Stimulated activated CD8-positive, alpha-beta memory T cell treated with anti-CD3 and anti-CD28 coated beads, Interleukin-4, amount 100 ng/mL, for 1 hour (primary cell): ENCODE measurements at regions not wholly inside any gene's neighbourhood (a gene's known extent, or its start where the extent isn't known, plus 50 kb on each side); places are given as distances from the start of the nearest gene placed in this dataset.

Source experiments
- DNase-seq, 2 donors: peaks; one replicate each; pipeline ENCODE4 v3.0.0-alpha.2; 2020; ENCODE audit warnings: low read depth in 2 of 2, low spot score in 1 of 2

DNA sequence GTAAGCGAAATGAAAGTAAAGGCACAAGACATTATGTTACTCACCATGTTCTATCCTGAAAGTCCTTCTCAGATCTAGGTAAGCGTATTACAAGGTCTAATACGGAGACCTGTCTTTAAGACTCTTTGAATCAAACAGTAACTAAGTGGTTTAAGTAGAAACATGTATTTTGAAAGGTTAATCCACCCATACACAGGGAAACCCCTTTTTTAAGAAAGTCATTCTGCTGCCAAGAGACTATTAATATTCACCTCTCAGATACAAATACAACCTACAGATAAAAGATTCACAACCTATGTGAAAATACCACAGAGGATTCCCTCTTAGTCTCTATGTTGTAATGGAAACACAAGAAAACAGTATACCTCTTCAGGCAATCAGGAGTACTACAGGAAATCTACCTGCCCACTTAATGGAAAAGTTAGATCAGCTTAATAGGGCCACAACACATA is 63.2 kb upstream of the TNIP3 start:
- no peak for DNase-seq

- no peak for DNase-seq
Measured at GRCh38 chr4:121226362-121226761, 62.2 kb upstream of the TNIP3 start.

GRCh38 chr4:121221608-121222007 is 57.5 kb upstream of the TNIP3 start:
- no peak for DNase-seq

GRCh38 chr4:121221201-121221600 is 57.1 kb upstream of the TNIP3 start:
- no peak for DNase-seq

- DNase-seq: no peak
Measured at GRCh38 chr4:121220698-121221097, 56.6 kb upstream of the TNIP3 start.

DNA sequence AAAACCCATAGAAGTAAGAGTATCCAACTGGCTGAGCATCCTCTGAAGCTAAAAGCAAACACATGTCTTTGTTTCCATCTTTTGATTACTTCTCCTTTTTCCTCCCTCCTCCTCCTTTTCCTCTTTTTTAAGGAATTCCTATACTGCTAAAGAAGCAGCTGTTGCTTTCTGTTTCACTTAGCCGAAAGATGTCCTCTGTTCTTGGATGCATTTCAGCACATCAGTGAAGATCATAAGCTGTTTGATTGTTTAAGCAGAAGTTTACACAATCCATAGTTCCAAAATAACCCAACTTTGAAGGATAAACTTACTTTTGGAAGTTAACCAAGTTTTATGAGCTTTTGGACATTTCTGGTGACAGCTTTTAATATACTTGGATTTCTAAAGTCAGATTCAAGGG is 55.1 kb upstream of the TNIP3 start:
- no peak for DNase-seq

GRCh38 chr4:121217351-121217750 is 53.2 kb upstream of the TNIP3 start:
- no peak for DNase-seq

GRCh38 chr4:121216461-121216860 is 52.3 kb upstream of the TNIP3 start:
- DNase-seq: no peak

- no peak for DNase-seq
Measured at GRCh38 chr4:121213940-121214339, 49.8 kb upstream of the TNIP3 start.
